GM23338 (cell line): ENCODE measurements at regions not wholly inside any gene's neighbourhood (a gene's known extent, or its start where the extent isn't known, plus 50 kb on each side); places are given as distances from the start of the nearest gene placed in this dataset.

Experiments used
- CTCF ChIP-seq, 2 experiments: fragments of 200-600 bp in 1 of 2; sonication (generic) in 1 of 2; conservative IDR thresholded peaks; 2 replicates each; pipeline versions ENCODE4 v1.5.1 to v1.6.1; 2016 to 2017; ENCODE audit warnings: antibody characterized with exemption in 2 of 2, low read depth in 2 of 2, mild to moderate bottlenecking in 2 of 2, moderate library complexity in 1 of 2
- EZH2phosphoT487 ChIP-seq: fragments of 200-600 bp; sonication (generic); IDR thresholded peaks from one replicate; pipeline ENCODE4 v1.8.1; 2018; ENCODE audit warnings: antibody characterized with exemption; ENCODE audit not compliant: unreplicated experiment
- JUNB ChIP-seq: IDR thresholded peaks from one replicate; pipeline ENCODE4 v1.6.1; 2016; ENCODE audit warnings: antibody characterized with exemption; ENCODE audit not compliant: unreplicated experiment
- NANOG ChIP-seq: IDR thresholded peaks from 2 replicates; pipeline ENCODE4 v1.6.1; 2016; ENCODE audit warnings: antibody characterized with exemption, borderline replicate concordance
- POLR2AphosphoS5 ChIP-seq: IDR thresholded peaks from 2 replicates; pipeline ENCODE4 v1.6.1; 2016; ENCODE audit warnings: antibody characterized with exemption, low read depth
- REST ChIP-seq: IDR thresholded peaks from one replicate; pipeline ENCODE4 v1.6.1; 2018; ENCODE audit warnings: antibody characterized with exemption; ENCODE audit not compliant: unreplicated experiment
- ZNF462 ChIP-seq: fragments of 250-450 bp; sonication (Bioruptor Pico); IDR thresholded peaks from 2 replicates; pipeline ENCODE4 v1.5.0; 2020; ENCODE audit warnings: mild to moderate bottlenecking, moderate library complexity

GRCh38 chr4:145285928-145286327 is 105.5 kb upstream of the OTUD4 start (continued):
- TF ChIP-seq ZNF462 (no peak), POLR2AphosphoS5 (no peak), EZH2phosphoT487 (no peak), NANOG (no peak), REST (no peak), CTCF (conservative IDR thresholded peaks at IDR 0.05; ENCODE audit: low read depth in 2 of 2) (no peak), JUNB (no peak)
